Peyer's patch (tissue), 4 donors: ENCODE measurements at regions not wholly inside any gene's neighbourhood (a gene's known extent, or its start where the extent isn't known, plus 50 kb on each side); places are given as distances from the start of the nearest gene placed in this dataset.

Experiments used
- POLR2A ChIP-seq, 2 donors: fragments of 450-650 bp; IDR thresholded peaks; one replicate each; pipeline ENCODE4 v1.5.1; 2017; ENCODE audit warnings: antibody characterized with exemption in 2 of 2, mild to moderate bottlenecking in 2 of 2, moderate library complexity in 2 of 2
- TF ChIP-seq, protein P1 (sequence below), 6 experiments: fragments of 450-650 bp in 4 of 6; fragments of 200-600 bp in 2 of 6; sonication (generic) in 1 of 6; IDR thresholded peaks; one replicate each; pipeline ENCODE4 v1.5.1; 2017 to 2019; ENCODE audit warnings: antibody characterized with exemption in 6 of 6, mild to moderate bottlenecking in 3 of 6, moderate library complexity in 1 of 6

DNA sequence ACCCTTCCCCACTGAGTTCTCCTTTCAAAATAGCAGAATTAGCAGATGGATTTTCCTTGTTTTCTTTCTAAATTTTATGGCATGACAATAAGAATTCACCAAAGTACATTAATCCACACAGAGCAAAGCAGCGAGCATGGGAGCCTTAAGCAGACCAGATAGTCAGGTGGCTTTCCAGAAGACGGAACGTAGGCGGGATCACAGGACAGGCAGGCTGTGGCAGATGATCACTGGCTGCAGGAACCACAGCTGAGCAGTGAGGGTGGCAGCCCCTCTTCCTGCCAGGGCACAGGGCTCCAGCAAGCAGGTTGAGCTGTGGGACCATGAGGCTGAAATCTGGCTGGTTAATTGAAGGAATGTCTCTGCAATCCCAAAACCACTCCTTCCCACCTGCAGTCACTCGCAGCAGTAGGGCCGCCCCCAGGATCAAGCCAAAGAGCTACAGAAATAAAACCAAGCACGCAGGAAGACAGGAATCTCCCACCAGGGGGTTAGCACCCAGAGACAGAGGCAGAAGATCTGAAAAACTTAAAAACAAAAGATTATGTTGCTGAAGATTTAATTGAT is 259.9 kb downstream of the EIPR1 start:
- TF ChIP-seq, protein P1, sequence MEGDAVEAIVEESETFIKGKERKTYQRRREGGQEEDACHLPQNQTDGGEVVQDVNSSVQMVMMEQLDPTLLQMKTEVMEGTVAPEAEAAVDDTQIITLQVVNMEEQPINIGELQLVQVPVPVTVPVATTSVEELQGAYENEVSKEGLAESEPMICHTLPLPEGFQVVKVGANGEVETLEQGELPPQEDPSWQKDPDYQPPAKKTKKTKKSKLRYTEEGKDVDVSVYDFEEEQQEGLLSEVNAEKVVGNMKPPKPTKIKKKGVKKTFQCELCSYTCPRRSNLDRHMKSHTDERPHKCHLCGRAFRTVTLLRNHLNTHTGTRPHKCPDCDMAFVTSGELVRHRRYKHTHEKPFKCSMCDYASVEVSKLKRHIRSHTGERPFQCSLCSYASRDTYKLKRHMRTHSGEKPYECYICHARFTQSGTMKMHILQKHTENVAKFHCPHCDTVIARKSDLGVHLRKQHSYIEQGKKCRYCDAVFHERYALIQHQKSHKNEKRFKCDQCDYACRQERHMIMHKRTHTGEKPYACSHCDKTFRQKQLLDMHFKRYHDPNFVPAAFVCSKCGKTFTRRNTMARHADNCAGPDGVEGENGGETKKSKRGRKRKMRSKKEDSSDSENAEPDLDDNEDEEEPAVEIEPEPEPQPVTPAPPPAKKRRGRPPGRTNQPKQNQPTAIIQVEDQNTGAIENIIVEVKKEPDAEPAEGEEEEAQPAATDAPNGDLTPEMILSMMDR (IDR thresholded peaks at IDR 0.05), result no peak
- no peak for TF ChIP-seq POLR2A (IDR thresholded peaks at IDR 0.05)
